GM12891 (cell line): ENCODE measurements at regions not wholly inside any gene's neighbourhood (a gene's known extent, or its start where the extent isn't known, plus 50 kb on each side); places are given as distances from the start of the nearest gene placed in this dataset.
"Not testable (repeated sequence)": the region's sequence is repeated elsewhere in the genome, so short reads cannot be mapped to it uniquely, and the experiment has no call there.

Source experiments
- DNase-seq: peaks from one replicate; pipeline ENCODE4 v3.0.0; 2011; ENCODE audit warnings: low spot score; ENCODE audit not compliant: insufficient read length
- FAIRE-seq: peaks from 2 replicates; lab custom pipeline; 2011; peaks lifted over from hg19 to GRCh38; lab: Jason Lieb, UNC
- PAX5 ChIP-seq: IDR thresholded peaks from 2 replicates; pipeline ENCODE4 v1.6.1; 2011; ENCODE audit warnings: low read length, moderate library complexity, mild to moderate bottlenecking; ENCODE audit not compliant: insufficient read depth, severe bottlenecking
- POLR2A ChIP-seq: IDR thresholded peaks from 2 replicates; pipeline ENCODE4 v1.6.1; 2011; ENCODE audit warnings: low read depth, low read length, control low read depth
- POLR2AphosphoS5 ChIP-seq: IDR thresholded peaks from 2 replicates; pipeline ENCODE4 v1.6.1; 2011; ENCODE audit warnings: low read depth, low read length, control low read depth
- POU2F2 ChIP-seq: IDR thresholded peaks from 2 replicates; pipeline ENCODE4 v1.6.1; 2011; ENCODE audit warnings: low read depth, mild to moderate bottlenecking, control low read depth, low read length, moderate library complexity
- SPI1 ChIP-seq: IDR thresholded peaks from 2 replicates; pipeline ENCODE4 v1.6.1; 2011; ENCODE audit warnings: low read depth, low read length, control low read depth
- TAF1 ChIP-seq: IDR thresholded peaks from 2 replicates; pipeline ENCODE4 v1.6.1; 2011; ENCODE audit warnings: low read depth, low read length, control low read depth

DNA sequence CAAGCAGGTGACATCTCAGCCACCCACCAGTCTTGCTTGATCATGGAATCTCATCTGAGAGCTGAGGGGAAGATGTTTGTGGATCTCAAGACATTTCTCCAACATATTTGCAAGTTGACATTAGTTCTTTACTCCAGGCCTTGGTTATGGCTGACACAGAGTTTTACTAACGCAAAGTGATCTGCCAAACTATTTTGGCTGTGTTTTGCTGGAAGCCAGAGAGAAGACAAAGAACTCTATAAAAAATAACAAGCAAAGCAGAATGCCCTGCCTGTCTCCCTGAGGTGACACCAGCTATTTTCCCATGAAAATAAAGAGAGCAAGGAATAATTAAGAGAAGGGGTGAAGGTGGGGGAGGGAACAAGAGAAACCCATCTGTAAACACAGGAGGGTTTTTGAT lies 286.4 kb downstream of the WDR11 start:
- no peak for DNase-seq
- FAIRE-seq: no peak
- no peak for TF ChIP-seq POLR2A
- no peak for TF ChIP-seq POU2F2
- TF ChIP-seq SPI1: no peak
- no peak for TF ChIP-seq PAX5
- no peak for TF ChIP-seq POLR2AphosphoS5
- TF ChIP-seq TAF1: no peak

DNA sequence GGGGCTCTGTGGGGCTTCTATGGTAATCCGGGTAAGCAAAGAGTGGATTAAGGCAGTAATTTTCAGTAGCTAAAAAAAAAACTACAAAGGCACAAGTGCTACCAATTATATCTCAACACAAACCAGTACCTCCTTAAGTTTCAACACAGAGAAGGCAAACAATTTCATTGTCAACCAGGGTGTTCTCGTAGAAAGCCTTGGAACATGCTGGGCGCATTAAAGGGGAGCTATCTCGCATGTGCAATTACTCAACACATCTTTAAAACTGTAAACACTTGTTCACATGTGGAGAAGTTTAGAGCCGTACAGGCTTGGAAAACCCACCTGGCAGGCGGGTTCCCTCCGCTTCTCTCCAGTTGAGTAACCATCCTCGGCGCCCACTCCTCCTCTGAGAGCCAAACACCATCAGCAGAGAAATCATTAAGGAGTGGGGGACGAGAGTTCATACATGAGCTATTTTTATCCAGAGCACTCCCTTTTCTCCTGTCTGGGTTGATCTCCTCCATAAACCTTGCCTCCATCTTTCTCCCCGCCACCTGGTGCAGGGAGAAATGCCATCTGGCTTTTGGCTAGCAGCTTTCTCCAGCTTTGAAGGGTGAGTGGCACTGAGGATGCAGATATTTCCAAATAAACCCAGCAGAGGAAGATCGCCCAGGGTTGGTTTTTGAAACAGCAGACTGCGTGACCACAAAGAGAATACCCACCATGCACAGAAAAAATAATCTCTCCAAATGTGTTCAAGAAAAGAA lies 287.1 kb downstream of the WDR11 start:
- TF ChIP-seq PAX5: no peak
- no peak for TF ChIP-seq POLR2AphosphoS5
- TF ChIP-seq SPI1: no peak
- no peak for TF ChIP-seq POLR2A
- TF ChIP-seq TAF1: no peak
- TF ChIP-seq POU2F2: no peak
- FAIRE-seq (no peak), DNase-seq (no peak)

DNA sequence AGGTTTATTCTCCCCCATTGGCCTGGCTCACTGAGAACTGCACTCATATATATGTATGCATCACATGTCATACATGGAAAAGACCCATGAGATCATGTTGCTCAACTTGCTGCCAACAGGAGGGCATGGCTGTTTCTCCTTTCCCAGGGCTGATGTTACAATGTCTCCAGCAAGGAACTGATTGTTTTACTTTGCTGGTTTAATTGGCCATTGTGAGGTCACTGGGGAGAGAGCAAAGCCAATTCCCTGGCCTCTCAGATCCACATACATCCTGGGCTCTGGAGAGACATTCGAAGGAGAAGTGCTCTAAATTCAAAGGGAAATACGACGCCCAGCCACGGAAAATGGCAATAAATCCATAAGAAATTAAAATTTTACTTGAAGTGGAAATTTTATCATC lies 287.8 kb downstream of the WDR11 start:
- DNase-seq (no peak), FAIRE-seq (no peak)
- TF ChIP-seq SPI1: no peak
- no peak for TF ChIP-seq PAX5
- TF ChIP-seq POU2F2: no peak
- no peak for TF ChIP-seq TAF1
- TF ChIP-seq POLR2AphosphoS5: no peak
- TF ChIP-seq POLR2A: no peak

DNA sequence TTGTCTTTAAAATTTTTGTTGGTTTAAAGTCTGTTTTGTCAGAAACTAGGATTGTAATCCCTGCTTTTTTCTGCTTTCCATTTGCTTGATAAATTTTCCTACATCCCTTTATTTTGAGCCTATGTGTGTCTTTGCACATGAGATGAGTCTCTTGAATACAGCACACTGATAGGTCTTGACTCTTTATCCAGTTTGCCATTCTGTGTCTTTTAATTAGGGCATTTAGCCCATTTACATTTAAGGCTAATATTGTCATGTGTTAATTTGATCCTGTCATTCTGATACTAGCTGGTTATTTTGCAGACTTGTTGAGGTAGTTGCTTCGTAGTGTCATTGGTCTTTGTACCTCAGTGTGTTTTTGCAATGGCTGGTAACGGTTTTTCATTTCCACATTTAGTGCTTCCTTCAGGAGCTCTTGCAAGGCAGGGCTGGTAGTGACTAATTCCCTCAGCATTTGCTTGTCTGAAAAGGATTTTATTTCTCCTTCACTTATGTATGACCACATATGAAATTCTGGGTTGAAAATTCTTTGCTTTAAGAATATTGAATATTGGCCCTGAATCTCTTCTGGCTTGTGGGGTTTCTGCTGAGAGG lies 294.7 kb downstream of the WDR11 start:
- not testable (repeated sequence) for DNase-seq

DNA sequence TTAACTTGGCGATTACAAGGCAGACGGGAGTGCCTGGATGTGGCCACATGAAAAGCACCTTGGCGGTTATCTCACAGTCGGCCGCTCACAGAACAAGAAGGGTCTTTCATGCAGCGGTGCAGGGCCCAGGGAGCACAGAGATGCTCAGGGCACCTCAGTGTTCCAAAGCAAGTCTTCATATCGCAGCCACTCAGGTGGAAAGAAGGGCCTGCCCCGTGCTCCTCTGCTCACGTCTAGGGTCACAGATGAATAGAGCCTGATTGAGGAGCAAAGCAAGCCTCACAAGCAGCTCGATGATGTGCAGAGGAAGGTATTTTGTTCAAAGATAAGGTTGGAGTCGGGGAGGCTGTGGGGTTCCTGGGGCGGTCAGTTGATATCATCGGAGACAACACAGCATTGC lies 297.8 kb downstream of the WDR11 start:
- FAIRE-seq (no peak), DNase-seq (no peak)
- TF ChIP-seq POLR2A (no peak), POU2F2 (no peak), POLR2AphosphoS5 (no peak), SPI1 (no peak), PAX5 (no peak), TAF1 (no peak)

More for the DNA sequence above, 294.7 kb downstream of the WDR11 start:
- FAIRE-seq: not testable (repeated sequence)

DNA sequence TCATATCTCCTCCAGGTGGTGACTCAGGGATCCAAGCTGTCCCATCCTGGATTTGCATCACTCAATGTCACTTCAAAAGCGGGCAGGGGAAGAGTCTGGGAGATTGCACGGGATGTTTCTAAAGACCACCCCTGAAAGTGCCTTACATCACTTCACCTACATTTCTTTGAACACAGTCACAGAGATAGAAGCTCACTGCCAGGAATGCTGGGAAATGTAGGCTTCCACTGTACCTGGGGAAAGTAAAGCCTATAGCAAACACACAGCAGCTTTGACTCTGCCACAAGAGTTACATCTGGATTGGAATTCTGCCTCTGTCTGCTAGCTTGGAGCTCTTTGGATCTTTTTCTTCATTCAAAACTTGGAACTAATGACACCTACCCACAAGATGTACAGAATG lies 300.9 kb downstream of the WDR11 start:
- DNase-seq (no peak), FAIRE-seq (no peak)
- TF ChIP-seq POU2F2: no peak
- TF ChIP-seq POLR2AphosphoS5: no peak
- no peak for TF ChIP-seq PAX5
- TF ChIP-seq POLR2A: no peak
- no peak for TF ChIP-seq TAF1
- TF ChIP-seq SPI1: no peak

DNA sequence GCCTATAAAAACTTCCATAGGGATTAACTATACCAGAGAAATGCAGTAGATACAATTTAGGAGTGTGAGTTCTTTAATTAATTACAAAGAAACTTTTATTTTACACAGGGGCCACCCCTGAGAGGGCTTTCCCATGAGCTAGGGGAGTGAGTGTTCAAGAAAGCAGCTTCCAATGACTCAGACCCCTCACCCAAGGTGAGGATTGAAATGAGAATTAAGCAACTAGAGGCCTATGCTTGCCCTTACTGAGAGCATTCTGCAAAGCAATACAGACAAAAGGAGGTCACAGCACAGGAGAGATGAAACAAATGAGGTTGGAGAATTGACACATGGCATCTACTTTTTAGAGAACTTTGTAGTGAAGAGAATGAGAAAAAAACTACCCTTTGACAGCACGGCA lies 301.8 kb downstream of the WDR11 start:
- TF ChIP-seq SPI1 (no peak), POLR2AphosphoS5 (no peak), POLR2A (no peak), POU2F2 (no peak), PAX5 (no peak), TAF1 (no peak)
- no peak for DNase-seq
- FAIRE-seq: no peak

DNA sequence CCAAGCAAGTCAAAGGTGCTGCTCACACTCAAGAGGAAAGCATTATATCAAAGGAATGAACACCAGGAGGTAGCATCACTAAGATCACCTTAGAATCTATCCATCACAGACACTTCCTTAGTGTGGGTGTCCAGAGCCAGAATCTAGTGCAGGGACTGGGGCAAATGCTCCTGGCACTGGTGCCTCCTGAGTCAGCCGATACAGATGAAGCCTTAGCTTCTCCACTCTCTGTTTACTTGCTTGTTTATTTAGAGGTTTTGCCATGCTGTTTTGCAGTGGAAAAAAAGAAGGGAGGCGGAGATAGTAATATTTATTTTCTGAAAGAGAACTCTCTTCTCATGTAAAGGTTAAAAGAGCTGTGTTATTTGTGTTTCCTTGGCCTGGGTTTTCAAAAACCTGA lies 303.1 kb downstream of the WDR11 start:
- DNase-seq (no peak), FAIRE-seq (no peak)
- no peak for TF ChIP-seq SPI1
- no peak for TF ChIP-seq TAF1
- TF ChIP-seq POLR2A: no peak
- no peak for TF ChIP-seq POU2F2

DNA sequence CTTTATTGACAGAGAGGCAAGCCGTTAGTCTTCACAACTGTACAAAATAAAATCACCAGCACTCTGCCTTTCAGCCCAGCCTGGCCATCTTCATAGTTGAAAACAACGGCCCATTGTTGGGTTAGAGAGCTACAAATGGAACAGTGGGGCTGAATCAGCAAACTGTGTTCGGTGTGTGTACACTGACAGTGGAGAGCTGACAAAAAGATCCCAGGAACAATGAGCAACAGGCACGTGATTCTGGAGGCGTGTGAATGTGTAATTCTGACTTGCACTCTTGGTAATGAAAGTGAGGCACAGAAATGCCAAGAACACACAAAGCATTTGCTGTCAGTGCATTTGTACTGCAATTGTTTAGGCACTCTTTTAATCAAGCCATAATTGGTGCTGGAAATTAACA lies 303.7 kb downstream of the WDR11 start:
- TF ChIP-seq TAF1: no peak
- TF ChIP-seq POLR2A: no peak
- no peak for TF ChIP-seq SPI1
- no peak for TF ChIP-seq PAX5
- TF ChIP-seq POLR2AphosphoS5: no peak
- TF ChIP-seq POU2F2: no peak
- no peak for FAIRE-seq
- no peak for DNase-seq
